ENCODE measurements at regions not wholly inside any gene's neighbourhood (a gene's known extent, or its start where the extent isn't known, plus 50 kb on each side); places are given as distances from the start of the nearest gene placed in this dataset.

DNA sequence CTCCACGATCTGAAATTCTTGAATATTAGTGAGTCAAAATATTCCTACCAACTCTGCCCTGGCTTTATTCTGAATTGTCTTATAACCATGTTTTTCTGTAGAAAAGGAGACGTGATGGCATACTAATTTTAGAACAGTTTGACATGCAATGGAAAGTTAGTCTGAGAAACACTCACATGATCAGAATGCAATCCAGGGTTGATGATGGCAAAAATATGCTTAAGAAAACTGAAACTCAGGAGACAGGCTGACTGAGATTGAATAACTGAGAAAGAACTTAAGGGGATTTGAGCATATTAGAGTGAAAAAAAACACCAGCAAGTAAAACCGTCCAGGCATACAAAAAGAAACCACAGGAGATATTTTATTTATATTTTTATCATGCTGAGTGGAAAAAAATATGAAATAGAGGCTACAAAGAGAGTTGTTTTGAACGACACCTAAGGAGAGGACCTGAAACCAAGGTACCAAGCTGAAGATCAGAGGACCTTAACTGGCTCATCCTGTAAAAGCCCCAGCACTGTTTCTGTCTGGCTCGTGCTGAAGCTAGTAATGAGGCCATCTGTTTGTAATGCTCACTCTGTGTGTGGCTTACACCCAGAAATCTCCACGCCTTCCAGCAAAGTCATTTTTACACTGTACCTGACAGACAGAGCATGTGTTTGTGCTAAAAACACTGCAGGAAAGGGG, 437.2 kb upstream of the PKDCC start:
- no peak for DNase-seq

DNA sequence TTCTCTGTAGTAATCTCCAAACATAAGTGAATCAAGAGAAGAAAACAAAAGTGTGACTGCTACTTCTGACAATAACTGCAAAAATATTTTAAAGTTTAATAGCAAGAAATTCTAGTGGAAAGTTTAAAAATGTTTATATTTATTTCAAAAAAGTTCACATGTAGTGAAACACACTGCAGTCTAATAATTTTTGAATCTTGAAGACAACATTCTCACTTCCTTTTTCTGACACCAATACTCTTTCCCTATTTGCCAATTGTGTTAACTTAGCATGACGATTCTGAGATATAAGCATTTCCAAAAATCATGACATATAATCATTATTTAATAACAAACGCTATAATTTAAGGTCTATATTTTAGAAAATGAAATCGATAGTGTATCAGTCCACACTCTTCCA, 429.1 kb upstream of the PKDCC start:
- DNase-seq: no peak

DNA sequence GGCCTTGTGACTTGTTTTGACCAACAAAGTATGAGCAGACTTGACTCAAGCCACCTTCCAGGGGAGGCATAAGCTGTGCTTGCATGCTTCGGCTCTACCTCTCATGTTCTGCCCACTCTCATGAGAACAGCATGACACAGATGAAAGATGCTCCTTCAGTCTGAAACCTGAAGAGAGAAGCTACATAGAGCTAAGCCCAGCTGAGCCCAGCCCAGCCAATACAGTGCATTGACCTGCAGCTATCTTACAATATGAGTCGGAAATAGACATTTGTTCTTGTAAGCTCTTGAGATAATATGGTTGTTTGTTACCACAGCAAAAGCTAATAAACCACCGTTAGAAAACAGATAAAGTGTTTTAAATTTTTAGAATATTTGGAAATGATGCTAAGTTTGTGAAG, 426.7 kb upstream of the PKDCC start:
- DNase-seq: no peak

DNA sequence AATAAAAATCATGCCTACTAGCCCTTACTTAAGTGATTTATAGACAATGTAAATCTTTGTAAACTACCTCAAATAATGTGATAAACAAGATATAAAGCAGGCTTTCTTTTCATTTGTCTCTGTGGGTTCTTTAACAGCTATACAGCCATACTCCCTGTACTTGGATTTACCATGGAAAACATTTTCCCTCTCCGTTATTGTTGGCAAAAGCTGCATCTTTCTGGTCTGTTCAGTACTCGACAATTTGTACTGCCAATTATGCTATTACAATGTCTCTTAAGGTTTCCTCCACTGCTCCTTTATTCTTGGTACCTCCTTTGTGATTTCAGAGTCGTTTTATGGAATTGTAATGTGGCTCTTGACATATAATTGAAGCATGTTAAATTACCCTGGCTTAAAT, 426.3 kb upstream of the PKDCC start:
- no peak for DNase-seq

DNA sequence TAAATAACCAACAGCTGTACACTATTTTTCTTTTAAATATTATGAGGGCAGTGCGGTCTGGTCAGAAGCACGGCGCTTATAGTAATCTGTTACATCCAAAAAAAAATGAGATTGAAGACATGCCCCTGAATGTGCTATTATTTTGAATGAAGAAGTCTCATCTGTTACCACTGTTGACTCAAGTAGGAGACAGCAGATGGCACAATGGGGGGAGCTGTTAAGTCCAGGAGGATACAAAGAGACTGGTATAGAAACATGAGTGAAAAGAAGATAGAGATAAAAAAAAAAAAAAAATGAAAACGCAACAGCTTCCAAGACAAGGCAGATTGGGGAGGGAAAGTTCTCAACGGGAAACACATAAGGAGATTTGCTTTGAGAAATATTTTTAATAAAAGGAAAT, 425.5 kb upstream of the PKDCC start:
- no peak for DNase-seq

DNA sequence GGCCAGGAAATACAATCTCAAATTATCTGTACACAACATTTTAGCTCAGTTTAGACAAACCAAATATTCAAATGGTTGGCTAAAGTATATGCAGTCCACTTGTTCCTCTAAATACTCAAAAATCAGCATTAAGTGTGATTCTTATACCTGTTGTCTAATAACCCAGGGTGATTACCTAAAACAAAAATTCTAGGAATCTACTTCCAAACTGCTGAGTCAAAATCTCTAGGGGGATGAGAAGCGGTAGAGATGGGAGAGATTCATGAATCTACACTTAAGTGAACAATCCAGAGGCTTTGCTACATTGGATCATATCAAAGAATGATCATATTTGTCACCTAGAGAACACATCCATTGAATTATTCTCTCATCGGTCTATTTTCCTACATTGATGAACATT, 420.9 kb upstream of the PKDCC start:
- DNase-seq: no peak

DNA sequence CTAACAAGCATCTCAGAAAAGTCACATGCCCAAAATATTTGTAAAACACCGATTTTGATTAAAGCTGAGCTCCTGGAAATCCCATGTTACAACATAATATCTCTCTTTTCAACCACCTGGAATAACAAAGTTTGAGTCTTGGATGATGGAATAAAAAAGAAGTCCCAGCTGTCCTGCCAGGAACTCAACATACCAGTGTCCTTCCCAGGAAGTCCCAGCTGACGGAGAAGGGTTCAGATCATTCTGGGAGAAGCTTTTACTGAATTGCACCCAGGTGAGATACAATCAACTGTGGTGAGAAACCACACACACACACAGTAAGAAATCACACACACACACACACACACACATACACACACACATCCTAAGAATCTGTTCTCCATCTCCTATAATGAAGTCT, 413.1 kb upstream of the PKDCC start:
- no peak for DNase-seq

DNA sequence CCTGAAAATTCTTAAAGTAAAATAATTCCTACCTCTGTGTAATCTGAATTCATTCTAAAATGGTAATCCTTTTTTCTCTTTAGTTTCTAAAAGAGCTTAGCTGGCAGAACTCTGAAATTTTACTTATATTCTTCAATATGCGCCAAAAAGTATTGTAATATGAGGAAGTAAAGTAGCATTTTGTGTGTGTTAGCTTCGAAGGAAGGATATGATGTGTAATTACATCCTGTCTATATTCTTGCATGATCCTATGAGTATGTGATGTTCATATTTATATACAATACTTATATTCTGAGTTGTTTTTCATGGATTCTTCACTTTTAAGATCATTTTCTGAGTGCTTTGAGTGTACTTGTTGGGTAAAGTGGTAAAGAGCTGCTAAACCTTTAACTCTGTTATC, 402.9 kb upstream of the PKDCC start:
- peak; percentile 18 for DNase-seq

DNA sequence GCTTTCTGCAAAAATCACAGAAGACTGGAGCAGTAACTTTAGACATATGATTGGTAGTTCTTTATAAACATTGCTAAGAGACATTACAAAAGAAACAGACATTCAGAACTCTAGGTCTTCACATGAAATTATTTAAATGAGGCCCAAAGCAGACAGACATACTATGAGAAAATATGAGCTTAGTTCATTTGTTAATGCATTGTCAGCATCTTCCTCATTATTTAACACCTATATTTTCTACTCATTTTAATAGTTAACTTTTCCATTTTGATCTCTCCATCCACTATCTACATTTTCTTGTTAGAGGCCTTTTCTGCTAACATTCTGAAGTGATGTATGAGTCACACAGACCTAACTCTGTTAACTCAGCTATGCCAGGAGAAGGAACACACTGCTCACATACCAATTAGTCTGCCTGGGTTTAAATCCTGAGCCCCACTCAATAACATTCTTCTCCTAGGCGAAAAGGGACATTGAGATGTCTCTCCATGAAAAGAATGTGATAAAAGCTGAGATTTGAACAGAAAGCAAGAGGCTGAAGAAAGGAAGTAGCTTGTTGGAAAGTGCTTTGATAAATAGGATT, 400.3 kb upstream of the PKDCC start:
- DNase-seq: no peak

DNA sequence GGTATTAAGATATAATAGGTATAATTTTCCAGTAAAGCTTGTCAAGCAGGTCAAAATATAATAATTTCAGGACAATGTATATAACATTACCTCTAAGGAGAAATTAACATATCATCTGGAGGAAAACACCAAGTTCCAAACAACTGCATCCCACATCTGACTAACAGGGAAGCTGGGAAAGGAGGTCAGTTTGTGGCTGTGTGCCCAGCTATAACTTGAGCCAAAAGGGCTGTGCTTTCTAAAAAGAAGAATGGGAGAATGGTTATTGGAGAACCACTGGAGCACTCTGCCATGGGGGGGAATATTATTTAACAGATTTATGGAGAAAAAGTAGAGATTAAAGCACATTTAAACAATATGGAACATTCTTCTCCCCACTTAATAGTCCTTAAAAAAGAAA, 390.6 kb upstream of the PKDCC start:
- DNase-seq: no peak

DNA sequence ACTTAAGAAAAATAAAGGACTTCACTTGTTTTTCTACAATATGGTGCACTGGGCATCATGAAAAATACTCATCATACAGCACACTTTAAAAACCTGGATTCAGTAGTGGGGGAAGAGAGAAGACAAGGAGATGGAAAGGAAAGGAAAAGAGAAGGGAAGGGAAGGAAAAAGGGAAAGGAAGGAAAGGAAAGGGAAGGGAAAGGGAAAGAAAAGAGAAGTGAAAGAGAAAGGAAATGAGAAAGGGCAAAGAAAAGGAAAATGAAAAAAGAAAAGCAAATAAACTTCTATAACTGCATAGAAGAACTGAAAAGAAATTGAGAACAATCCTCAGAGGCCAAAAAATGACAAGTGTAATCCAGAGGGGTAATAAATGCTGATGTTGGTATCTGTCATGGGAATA, 388.1 kb upstream of the PKDCC start:
- DNase-seq: no peak

DNA sequence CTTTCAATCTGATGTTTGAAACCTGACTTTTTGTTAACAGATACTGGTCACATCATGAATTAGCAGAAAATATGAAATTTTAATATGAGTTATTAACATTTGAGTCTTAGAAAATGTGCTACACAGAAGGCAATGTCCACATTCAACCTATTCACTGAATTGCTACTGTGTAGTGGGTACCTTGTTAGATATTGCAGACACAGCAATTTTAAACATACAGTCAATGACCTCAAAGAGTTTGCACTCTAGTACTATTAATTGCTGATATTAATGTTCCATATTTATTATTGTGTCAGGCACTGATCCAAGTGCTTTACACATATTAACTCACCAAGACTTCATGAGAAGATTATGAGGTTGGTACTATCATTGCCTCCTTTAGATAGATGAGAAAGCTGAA, 385.4 kb upstream of the PKDCC start:
- no peak for DNase-seq

DNA sequence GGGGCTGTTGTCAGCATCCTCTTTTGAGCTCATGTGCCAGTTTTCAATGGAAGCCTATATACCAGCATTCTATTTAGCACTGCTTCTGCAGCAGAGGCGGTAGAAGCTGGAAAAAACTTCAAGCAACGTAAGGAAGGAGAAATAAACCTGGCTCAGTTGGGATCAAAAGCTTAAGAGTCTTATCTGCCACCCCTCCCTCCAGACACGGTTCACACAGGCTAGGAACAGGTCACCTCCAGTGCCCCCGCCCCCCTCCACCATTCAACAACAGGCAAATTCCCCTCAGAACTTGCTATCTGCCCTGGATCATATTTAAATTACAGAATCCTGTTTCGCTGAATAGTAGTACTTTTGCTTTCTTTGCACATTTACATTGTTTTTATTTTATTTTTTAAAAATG, 384.8 kb upstream of the PKDCC start:
- DNase-seq: no peak

DNA sequence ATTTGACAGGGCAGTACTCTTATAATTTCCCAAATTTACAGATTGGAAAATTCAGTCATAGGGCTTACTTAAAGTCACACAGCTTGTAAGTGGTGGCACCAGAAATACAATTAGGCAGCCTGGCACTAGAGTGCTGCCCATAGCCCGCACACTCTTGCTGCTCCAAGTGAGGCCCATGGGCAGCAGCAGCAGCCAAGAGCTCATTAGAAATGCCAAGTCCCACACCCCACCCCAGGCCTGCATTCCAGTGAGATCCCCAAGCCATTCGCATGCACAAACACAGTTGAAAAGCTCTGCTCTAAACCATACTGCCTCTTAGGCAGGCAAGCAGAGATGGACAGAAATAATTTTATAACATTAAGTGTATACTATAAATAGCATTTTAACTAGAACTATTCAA, 379.3 kb upstream of the PKDCC start:
- DNase-seq: no peak

DNA sequence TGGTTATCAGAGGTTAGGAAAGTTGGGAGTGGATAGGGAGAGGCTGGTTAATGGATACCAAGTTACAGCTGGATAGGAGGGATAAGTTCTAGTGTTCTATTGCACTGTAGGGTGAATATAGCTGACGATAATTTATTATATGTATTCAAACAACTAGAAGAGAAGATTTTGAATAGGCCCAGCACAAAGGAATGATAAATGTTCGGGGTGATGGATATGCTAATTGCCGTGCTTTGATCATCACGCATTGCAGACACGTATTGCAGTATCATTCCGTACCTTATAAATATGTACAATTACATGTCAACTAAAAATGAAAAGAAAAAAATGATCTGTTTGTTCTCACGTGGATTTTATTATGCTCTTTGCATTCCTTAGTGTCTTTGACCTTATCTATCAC, 369.2 kb upstream of the PKDCC start:
- DNase-seq: no peak

DNA sequence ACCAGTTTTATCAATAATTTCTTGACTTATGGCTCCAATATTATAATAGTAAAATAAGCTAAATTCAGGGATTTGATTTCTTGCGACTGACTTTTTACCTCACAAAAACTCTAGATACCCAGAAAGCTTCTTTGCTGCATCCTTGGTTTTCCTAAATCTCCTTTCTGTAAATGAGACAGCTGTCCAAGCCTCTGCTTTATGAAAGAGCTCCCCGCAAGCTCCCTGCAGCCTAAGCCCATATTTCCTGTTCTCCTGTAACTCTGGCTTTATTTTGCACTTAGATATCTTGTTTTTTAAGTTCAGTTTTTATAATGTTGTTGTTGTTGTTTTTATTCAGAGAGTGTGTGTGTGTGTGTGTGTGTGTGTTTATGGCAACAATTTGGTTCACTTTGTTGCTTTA, 361.7 kb upstream of the PKDCC start:
- DNase-seq: no peak

DNA sequence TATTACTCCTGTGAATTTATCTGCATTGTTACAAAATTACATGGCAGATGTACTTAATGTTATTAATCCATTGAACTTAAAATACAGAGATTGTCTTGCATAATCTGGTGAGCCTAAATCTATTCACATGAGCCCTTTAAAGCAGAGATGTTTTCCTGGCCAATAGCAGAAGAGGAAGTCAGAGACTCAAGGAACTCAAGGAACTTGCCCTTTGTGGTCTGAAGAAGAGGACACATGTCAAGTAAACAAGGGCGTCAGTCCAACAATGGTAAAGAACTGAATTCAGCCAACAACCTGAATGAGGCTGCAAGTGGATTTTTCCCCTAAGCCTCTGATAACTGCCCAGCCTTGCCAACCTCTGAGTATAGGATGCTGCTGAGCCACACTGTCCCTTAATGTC, 356.3 kb upstream of the PKDCC start:
- no peak for DNase-seq

DNA sequence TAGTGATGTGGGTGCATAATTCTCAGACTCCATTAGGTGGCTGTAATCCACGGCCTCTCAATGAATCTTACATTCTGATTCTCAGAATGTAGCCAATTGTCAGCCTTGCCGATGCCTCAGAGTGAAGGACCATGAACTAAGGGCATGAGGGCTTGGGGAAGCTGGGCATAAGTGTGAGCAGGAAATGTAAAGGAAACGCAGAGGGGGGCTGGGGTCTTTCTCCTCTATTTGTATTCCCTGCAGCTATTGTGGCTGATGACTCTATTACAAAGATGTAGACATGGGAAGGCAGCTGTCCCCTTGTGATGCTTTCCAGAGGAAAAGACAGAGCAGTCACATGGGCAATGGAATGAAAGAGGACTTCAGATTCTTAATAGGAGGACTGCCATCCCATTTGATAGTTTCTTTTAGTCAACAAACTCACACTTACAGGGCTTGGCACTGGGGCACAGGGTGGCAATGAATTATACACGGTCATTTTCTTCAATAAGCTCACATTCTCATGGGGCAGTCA, 353.2 kb upstream of the PKDCC start:
- no peak for DNase-seq

DNA sequence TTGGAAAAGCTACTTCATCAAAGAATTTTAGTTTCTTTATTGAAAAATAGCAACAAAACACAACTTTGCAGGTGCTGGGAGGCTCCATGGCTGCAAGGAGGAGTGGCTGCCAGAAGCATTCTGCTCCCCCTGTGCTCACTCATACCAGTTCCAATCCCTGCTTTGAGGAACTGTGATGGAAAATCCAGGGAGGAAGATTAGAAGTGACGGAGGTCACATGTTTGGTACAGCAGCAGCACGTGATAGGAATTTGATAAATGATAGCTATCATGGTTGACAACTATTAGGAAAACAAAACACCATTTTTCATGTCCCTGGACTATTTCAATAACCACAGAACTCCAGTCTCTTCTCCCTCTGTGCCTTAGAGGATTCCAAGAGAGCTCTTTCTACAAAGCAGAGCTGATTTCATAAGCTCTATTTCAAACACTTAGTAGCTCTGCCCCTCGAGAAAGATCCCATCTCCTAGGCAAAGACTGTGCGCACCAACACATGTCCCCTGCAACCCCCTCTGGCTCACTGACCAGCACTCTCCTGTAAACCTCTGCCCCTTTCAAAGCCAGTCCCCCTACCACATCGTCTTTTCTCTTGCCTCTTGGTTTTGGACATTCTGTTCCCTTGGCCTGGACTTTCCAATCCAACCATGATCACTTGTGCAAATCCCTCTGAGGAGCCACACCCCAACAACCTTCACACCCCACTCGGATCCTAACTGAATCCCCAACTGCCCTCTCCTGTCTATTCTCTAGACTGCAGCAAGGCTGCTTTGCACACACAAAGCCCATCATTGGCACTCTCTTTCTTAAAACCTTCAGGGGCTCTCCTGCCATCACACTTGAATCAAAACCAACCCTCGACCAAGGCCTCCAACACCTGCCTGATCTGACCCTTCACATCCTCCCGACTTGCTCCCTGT, 352.4 kb upstream of the PKDCC start:
- DNase-seq: no peak

DNA sequence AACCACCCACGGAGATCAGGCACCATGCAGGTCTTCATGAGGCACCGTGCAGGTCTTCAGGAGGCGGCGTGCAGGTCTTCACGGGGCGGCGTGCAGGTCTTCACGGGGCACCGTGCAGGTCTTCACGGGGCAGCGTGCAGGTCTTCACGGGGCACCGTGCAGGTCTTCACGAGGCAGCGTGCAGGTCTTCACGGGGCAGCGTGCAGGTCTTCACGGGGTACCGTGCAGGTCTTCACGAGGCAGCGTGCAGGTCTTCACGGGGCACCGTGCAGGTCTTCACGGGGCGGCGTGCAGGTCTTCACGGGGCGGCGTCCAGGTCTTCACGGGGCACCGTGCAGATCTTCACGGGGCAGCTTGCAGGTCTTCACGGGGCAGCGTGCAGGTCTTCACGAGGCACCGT, 350.4 kb upstream of the PKDCC start:
- no peak for DNase-seq

DNA sequence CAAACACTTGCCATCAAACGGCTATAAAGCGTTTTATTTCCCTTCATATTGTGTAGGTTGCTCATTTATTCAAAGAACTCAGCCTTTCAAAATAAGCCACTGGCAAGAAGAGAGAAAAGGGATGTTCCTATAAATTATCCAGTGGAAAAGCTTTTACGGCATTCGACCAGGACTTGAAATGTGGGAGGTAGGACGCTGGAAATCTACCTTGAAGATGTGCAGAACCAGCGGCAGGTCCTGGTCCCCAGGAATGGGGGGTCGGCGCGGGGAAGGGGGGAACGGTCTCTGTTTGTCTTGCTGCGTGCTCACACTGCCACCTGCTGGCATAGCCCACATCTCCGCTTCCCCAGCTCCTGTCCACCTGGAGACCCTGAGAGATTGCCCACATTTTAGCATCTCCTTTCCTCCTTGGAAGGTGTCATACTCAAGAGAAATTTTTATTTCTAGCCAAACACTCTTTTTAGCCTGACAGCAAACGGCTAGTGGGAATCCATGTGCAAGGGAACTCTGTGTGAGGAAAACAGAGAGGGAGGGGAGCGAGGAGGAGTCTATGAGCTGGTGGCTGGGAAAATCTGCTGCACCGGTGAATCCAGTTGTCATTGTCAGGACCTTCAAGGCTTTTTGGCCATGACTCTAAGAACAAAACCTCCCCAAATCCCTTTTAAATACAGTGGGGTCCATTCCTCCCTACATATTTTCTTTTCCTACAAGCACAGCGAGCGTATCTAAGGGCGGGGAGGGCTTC, 349.0 kb upstream of the PKDCC start:
- no peak for DNase-seq

DNA sequence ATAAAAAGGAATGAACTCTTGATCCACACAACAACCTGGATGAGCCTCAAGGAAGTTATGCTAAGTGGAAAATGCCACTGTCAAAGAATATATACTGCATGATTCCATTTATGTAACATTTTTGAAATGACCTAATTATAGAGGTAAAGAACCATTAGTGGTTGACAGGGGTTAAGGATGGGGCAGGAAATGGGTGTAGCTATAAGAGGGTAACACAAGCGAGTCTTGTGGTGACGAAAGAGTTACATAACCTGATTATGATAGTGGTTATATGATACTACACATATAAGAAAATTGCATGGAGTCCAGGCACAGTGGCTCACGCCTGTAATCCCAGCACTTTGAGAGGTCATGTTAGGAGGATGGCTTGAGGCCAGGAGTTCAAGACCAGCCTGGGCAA, 346.6 kb upstream of the PKDCC start:
- DNase-seq: no peak

DNA sequence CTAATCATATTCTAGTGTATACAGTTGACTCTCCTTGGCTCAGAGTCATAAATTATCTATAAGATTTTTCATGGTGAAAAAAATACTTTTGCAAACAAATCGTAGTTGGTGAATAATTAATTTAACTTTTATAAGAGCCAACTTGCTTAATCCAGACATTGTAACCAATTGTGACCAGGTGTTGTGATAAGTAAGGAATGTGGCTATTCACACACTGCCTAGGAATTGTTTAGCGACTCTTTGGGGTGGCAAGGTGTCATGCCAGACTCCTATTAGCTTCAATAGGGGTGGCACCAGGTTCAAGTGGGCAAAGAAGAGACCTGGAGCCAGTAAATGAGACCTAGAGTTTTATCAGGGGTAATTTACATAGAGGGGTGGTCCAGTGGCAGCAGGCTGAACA, 344.7 kb upstream of the PKDCC start:
- DNase-seq: no peak
